GM13977 (cell line): ENCODE measurements at regions not wholly inside any gene's neighbourhood (a gene's known extent, or its start where the extent isn't known, plus 50 kb on each side); places are given as distances from the start of the nearest gene placed in this dataset.

ENCODE experiments used
- DNase-seq: peaks from one replicate; pipeline ENCODE4 v3.0.0; 2012; ENCODE audit warnings: low spot score
- in situ Hi-C: fragments of 300-500 bp; cut with MboI; formaldehyde crosslinking; loops from one replicate; pipeline ENCODE4 v1.12.0; 2022; ENCODE audit warnings: low sequenced_read_pairs, low pct_unique_long_range_greater_than_20kb, mixed read lengths, inconsistent platforms; ENCODE audit not compliant: unreplicated experiment
- TF ChIP-seq, protein P1 (sequence below): IDR thresholded peaks from 2 replicates; pipeline ENCODE4 v1.5.1; 2012; ENCODE audit warnings: mild to moderate bottlenecking, control low read depth; ENCODE audit not compliant: insufficient read depth; ENCODE audit errors: extremely low read depth, missing control alignments

DNA sequence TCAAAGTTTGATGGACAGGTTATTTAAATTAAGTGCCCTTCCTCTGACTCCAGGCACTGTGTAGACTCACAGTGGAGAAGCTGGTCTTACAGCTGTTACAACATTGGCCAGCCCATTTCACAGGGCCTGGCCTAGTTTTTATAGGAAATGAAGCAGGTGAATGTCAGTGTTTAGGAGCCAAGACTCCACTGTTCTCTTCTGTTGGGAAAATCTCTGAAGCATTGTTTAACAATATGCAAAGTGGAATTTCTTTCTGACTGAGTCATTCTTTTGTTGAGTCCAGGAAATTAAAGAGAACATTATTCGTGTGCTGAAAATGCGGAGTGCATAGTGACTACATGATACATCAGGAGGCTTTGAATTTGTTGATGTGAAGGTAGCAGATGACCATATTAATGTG is 64.7 kb downstream of the ARRDC4 start:
- DNase-seq = no peak
- TF ChIP-seq, protein P1, sequence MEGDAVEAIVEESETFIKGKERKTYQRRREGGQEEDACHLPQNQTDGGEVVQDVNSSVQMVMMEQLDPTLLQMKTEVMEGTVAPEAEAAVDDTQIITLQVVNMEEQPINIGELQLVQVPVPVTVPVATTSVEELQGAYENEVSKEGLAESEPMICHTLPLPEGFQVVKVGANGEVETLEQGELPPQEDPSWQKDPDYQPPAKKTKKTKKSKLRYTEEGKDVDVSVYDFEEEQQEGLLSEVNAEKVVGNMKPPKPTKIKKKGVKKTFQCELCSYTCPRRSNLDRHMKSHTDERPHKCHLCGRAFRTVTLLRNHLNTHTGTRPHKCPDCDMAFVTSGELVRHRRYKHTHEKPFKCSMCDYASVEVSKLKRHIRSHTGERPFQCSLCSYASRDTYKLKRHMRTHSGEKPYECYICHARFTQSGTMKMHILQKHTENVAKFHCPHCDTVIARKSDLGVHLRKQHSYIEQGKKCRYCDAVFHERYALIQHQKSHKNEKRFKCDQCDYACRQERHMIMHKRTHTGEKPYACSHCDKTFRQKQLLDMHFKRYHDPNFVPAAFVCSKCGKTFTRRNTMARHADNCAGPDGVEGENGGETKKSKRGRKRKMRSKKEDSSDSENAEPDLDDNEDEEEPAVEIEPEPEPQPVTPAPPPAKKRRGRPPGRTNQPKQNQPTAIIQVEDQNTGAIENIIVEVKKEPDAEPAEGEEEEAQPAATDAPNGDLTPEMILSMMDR = no peak

DNA sequence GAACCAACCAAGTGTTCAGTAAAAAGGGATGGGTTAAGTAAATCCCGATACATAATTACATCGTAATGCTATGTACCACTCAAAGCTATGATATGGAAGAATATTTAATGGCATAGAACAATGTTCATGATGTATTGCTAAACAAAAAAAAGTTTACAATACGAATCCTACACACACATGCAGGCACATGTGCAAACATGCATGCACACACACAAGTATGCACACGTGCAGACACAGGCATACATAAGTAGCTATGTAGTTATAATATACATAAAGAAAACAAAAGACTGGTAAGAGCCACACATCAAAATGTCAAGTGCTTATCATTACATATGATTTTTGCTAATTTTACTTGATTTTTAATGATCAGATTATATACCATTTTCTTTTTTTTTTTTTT is 74.2 kb downstream of the ARRDC4 start:
- TF ChIP-seq, protein P1 = no peak
- in situ Hi-C loops = no loop called here
- DNase-seq = no peak

More for the DNA sequence above, 64.7 kb downstream of the ARRDC4 start:
- in situ Hi-C loops = no loop called here

DNA sequence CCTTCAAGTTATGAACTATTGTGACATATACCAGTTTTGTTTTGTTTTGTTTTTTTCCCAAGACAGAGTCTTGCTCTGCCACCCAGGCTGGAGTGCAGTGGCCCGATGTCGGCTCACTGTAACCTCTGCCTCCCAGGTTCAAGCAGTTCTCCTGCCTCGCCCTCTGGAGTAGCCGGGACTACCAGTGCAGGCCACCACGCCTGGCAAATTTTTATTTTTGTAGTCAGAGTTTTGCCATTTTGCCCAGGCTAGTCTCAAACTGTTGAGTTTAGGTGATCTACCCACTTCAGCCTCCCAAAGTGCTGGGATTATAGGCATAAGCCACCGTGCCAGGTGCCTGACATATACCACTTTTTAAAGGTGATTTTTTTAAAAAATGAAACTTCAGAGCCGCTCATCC is 74.6 kb downstream of the ARRDC4 start:
- DNase-seq = no peak
- in situ Hi-C loops = no loop called here
- TF ChIP-seq, protein P1 = no peak

DNA sequence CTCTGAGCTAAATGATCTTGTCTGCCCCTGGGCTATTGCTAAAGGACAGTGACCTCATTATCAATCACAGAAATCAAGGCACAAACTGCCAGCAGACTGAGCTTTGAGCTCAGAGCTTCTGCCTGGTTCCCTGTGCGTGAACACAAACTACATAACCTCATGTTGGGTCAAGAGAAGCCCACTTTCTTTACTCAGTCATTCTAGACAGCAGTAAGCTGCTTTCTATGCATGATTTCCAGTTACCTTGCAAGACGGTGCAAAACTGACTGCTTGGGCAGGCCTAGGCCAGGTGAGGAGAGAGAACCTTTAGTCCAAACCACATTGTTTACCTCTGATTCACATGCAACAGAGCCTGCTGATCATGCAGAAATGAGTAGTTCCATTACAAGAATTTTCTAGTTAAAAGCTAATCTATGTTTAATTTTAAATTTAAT is 75.1 kb downstream of the ARRDC4 start:
- no peak for DNase-seq
- in situ Hi-C loops = no loop called here
- TF ChIP-seq, protein P1 = no peak

DNA sequence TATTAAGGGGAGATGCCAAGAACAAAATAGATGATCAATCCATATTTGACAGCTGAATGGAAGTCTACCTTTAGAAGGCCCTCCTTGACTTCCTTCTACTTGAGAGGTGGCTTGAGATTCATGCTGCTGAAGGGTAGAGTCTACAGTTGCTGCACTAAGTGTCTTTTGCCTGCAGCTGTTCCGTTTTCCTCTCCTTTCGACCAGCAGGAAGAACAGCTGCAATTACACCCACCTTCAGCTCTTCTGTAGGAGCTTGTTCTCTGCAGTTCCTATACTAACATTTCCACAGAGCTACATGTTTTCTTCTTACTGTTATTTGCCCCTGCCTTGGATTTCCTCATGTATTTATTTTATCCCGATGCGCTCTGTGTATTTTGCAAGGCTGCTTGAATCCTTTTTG is 79.1 kb downstream of the ARRDC4 start:
- in situ Hi-C loops = no loop called here
- no peak for DNase-seq
- TF ChIP-seq, protein P1 = no peak

DNA sequence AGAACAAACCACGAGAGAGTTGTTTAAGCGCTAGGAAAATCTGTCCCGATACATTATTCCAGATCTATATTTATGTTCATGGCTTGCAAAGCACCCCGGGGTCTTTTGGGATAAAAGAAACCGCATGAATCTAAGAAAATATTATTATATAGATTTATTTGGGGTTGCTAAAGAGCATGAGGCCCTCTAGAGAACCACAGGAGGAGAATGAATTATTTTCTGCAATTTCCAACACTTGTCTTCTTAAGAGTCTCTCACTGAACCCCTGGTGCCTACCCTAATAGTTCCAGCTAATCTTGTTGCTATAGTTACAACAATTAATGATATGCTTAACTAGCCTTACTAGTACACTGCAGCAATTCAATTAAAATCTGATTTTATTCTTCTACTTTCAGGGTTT is 79.6 kb downstream of the ARRDC4 start:
- in situ Hi-C loops = no loop called here
- TF ChIP-seq, protein P1 = no peak
- no peak for DNase-seq
